ENCODE measurements at regions not wholly inside any gene's neighbourhood (a gene's known extent, or its start where the extent isn't known, plus 50 kb on each side); places are given as distances from the start of the nearest gene placed in this dataset.

DNA sequence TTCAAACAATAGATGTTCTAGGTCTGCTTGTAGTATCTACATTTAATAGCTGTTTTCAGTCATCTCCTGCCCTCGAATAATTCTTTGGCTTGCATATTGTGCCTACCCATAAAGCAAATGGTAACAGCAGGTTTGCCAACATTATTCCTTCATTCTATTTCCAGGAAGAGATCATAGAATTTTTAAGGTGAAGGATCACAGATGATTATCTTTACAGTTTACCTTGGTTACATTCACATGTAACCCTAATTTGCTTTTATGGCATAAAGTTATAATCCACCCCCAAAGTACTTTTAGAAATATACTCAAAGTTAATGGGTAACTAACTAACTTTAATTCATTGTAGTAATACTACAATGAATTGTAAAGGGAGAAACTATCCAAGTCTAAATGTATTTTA is 315.5 kb downstream of the NSUN3 start:
- TF ChIP-seq, protein P1, sequence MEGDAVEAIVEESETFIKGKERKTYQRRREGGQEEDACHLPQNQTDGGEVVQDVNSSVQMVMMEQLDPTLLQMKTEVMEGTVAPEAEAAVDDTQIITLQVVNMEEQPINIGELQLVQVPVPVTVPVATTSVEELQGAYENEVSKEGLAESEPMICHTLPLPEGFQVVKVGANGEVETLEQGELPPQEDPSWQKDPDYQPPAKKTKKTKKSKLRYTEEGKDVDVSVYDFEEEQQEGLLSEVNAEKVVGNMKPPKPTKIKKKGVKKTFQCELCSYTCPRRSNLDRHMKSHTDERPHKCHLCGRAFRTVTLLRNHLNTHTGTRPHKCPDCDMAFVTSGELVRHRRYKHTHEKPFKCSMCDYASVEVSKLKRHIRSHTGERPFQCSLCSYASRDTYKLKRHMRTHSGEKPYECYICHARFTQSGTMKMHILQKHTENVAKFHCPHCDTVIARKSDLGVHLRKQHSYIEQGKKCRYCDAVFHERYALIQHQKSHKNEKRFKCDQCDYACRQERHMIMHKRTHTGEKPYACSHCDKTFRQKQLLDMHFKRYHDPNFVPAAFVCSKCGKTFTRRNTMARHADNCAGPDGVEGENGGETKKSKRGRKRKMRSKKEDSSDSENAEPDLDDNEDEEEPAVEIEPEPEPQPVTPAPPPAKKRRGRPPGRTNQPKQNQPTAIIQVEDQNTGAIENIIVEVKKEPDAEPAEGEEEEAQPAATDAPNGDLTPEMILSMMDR (conservative IDR thresholded peaks at IDR 0.05), result no peak
- Mint-ChIP-seq H3K36me3 (ENCODE audit: low read depth) (no peaks in the 10 kb centered on the region), H3K4me1 (no peaks in the 10 kb centered on the region), H3K4me3 (no peak overlapping the region), H3K27me3 (ENCODE audit: low read depth) (no peaks in the 10 kb centered on the region), H3K27ac (ENCODE audit: unreplicated experiment) (no peak overlapping the region), H3K9me3 (no peaks in the 10 kb centered on the region)
- DNase-seq (ENCODE audit: low read depth, low spot score), result no peak

DNA sequence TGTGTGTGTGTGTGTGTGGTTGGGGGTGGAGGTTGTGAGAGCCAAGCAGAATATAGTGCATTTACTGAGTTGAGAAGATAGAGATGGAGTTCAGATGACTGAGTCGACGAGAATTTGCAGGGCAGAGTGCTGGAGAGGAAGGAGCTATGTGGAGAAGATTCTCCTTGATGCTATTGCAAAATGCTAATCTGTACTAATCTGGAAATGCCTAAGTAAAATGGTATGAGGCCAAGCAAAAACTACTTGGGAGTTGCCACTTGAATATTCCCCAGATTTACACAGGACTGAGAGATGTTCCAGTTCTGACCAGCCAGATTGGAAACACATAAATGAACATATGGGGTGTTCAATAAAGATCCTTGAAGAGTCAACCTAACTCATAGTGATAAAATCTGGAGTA is 316.4 kb downstream of the NSUN3 start:
- H3K4me3 Mint-ChIP-seq, result no peak overlapping the region
- TF ChIP-seq, protein P1 (conservative IDR thresholded peaks at IDR 0.05), result no peak
- no peak for DNase-seq (ENCODE audit: low read depth, low spot score)
- H3K27ac Mint-ChIP-seq (ENCODE audit: unreplicated experiment), result no peak overlapping the region
- no peaks in the 10 kb centered on the region for H3K36me3 Mint-ChIP-seq (ENCODE audit: low read depth)
- H3K9me3 Mint-ChIP-seq, result no peaks in the 10 kb centered on the region
- H3K4me1 Mint-ChIP-seq, result no peaks in the 10 kb centered on the region
- H3K27me3 Mint-ChIP-seq (ENCODE audit: low read depth), result no peaks in the 10 kb centered on the region

DNA sequence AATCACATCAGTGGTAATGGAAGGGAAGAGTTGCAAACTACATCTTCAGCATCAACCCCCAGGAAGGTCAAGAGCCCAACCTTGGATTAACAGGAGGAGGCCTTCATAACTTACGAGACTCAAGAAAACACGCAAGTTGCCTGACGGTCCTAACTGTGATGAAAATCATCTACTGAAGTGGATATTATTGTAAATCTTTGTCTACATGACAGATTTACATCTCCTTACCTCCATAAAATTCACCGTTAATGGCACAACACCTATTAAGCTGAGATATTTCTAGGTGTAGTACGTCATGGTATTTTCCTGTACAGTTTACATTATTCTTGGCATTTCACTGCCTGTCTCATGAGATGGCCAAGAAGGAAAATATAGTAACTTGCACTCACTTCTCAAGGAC is 332.0 kb downstream of the NSUN3 start:
- DNase-seq (ENCODE audit: low read depth, low spot score), result no peak
- H3K9me3 Mint-ChIP-seq, result peaks cover 2% of the 10 kb centered on the region
- H3K4me3 Mint-ChIP-seq, result no peak overlapping the region
- TF ChIP-seq, protein P1 (conservative IDR thresholded peaks at IDR 0.05), result no peak
- H3K36me3 Mint-ChIP-seq (ENCODE audit: low read depth), result no peaks in the 10 kb centered on the region
- H3K4me1 Mint-ChIP-seq, result no peaks in the 10 kb centered on the region
- H3K27me3 Mint-ChIP-seq (ENCODE audit: low read depth), result no peaks in the 10 kb centered on the region
- no peak overlapping the region for H3K27ac Mint-ChIP-seq (ENCODE audit: unreplicated experiment)

DNA sequence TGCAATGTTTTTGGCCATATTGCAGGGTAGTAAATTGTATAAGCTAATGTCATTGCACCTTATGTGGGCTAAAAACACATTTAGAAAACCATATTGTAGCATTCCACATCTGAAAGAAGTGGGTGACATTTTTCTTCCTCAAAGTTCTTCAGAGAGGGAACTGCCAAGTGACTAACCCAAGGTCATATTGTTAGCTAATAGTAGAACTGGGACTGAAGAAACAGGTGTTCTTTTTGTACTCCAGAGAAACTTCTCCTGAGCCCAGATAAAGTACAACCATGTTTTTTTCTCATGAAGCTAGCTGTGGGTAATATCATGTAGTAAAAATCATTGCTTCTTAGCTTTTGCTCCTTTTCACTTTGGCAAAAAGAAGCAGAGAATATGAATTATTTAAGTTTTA is 333.0 kb downstream of the NSUN3 start:
- TF ChIP-seq, protein P1 (conservative IDR thresholded peaks at IDR 0.05), result no peak
- no peak for DNase-seq (ENCODE audit: low read depth, low spot score)
- H3K9me3 Mint-ChIP-seq, result peaks cover 2% of the 10 kb centered on the region
- H3K36me3 Mint-ChIP-seq (ENCODE audit: low read depth), result no peaks in the 10 kb centered on the region
- no peak overlapping the region for H3K27ac Mint-ChIP-seq (ENCODE audit: unreplicated experiment)
- H3K4me1 Mint-ChIP-seq, result no peaks in the 10 kb centered on the region
- no peaks in the 10 kb centered on the region for H3K27me3 Mint-ChIP-seq (ENCODE audit: low read depth)
- H3K4me3 Mint-ChIP-seq, result no peak overlapping the region

- DNase-seq (ENCODE audit: low read depth, low spot score), result no peak
- TF ChIP-seq, protein P1 (conservative IDR thresholded peaks at IDR 0.05), result no peak
- Mint-ChIP-seq H3K27ac (ENCODE audit: unreplicated experiment) (no peak overlapping the region), H3K27me3 (ENCODE audit: low read depth) (no peaks in the 10 kb centered on the region), H3K9me3 (no peaks in the 10 kb centered on the region), H3K4me3 (no peak overlapping the region), H3K36me3 (ENCODE audit: low read depth) (no peaks in the 10 kb centered on the region), H3K4me1 (no peaks in the 10 kb centered on the region)
Observed at GRCh38 chr3:94398036-94398435, 335.2 kb downstream of the NSUN3 start.

DNA sequence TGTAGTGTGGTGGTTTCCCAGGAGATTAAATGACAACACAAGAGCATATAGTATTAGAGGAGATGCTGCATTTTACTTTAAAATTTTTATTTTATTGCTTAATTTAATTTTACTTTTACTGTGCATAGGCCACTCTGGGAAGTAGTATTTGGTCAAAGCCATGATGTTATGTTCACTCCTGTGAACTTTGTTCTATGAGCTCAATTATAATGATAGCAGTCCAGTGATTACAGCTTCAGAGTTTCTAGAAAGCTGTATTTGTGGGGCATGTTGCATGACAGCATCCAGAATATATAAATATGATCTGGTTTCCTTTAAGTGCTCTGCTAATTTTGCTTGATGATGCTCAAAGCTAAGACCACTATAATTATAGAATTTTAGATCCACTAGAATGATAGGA is 338.6 kb downstream of the NSUN3 start:
- TF ChIP-seq, protein P1 (conservative IDR thresholded peaks at IDR 0.05), result no peak
- Mint-ChIP-seq H3K4me1 (no peaks in the 10 kb centered on the region), H3K27ac (ENCODE audit: unreplicated experiment) (no peak overlapping the region), H3K36me3 (ENCODE audit: low read depth) (no peaks in the 10 kb centered on the region), H3K4me3 (no peak overlapping the region), H3K27me3 (ENCODE audit: low read depth) (no peaks in the 10 kb centered on the region), H3K9me3 (peaks cover 5% of the 10 kb centered on the region)
- DNase-seq (ENCODE audit: low read depth, low spot score), result no peak

All from neural crest cell (in vitro differentiated cells).